Daoy (cell line): ENCODE measurements at regions not wholly inside any gene's neighbourhood (a gene's known extent, or its start where the extent isn't known, plus 50 kb on each side); places are given as distances from the start of the nearest gene placed in this dataset.
A peak's percentile ranks its signal among the peaks of the same experiment; 100 is the strongest.
"Not testable (repeated sequence)": the region's sequence is repeated elsewhere in the genome, so short reads cannot be mapped to it uniquely, and the experiment has no call there.

Experiments used
- DNase-seq: peaks from one replicate; pipeline ENCODE4 v3.0.0-alpha.2; 2015; ENCODE audit warnings: low read depth

DNA sequence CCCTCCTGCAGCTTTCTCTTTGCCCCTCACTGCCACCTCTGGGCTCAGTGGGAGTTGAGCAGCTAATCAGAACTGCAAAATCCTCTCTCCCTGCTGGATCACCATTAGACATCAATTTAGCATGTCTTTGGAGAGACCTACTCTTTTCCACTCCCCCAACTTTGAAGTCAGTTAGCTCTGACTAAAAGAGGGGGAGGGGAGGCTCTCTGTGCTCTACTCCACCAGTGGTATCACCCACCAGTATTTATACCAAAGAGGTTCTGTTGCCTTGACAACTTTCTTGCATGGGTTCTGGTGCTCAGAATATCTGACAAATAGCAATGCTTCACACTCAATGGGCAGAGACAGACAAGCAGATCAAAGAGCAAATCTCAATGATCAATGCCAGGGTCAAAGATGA, 146.2 kb upstream of the ROPN1 start:
- DNase-seq = no peak

DNA sequence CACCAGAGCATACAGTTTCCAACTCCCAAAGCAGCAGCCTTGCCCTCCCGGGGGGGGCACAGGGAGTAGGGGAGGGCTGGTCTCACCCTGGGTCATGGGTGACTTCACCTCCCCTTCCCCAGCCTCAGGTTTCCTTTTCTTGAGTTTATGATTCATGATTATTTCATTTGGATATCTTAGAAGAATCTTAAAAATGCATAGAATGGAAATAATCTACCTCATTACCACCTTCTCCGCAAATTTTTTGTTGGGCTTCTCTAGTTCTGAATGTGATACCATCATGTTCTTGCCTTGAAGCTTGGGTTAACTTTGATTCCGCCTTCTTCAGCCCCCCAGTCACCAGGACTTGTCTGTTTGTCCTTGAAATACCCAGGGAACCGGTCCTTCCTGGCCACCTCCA, 148.8 kb upstream of the ROPN1 start:
- peak; percentile 13 for DNase-seq

DNA sequence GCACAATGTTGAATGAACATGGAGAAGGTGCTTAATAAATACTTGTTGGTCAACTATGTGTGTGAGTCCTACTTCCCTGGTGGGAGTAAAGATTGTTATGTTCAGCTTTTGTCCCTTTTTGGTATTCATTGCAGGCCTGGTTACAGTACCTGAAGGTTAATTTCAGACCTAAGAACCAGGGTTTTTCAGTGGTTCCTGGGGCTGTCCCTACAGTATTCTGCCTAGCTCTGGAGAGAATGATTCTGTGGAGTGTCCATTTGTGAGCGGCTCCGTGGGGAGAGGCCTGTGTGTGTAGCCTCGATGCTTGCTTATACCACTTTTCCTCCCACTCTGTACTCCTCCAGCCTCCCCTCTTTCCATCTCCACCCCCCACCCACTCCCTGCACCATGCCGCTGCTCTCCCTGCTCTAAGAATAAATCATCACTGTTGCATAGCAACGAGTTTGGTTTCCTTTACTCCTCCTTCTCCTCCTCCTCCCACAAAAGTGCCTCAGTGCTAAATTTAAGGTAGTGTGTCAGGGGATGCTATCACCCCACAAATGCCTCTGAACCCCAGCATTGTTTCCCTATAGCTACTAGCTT, 150.6 kb upstream of the ROPN1 start:
- no peak for DNase-seq

DNA sequence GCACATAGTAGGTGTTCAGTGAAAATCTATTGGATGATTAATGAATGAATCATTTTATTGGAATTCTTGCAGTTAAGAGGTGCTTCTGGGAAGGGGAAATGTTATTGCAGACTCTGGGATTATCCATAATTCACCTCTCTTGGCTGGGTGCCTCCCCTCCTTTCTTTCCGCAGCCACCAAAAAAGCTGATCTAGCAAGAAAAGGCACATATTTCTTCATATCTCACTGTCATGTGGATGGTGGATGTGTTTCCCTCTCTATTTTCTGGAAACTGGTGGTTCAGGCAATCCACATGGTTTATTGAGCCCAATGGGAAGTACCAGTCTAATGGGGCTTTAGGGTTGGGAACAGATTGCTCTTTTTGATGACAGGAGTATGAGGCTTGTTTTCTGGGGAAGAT, 151.1 kb upstream of the ROPN1 start:
- DNase-seq = no peak

DNA sequence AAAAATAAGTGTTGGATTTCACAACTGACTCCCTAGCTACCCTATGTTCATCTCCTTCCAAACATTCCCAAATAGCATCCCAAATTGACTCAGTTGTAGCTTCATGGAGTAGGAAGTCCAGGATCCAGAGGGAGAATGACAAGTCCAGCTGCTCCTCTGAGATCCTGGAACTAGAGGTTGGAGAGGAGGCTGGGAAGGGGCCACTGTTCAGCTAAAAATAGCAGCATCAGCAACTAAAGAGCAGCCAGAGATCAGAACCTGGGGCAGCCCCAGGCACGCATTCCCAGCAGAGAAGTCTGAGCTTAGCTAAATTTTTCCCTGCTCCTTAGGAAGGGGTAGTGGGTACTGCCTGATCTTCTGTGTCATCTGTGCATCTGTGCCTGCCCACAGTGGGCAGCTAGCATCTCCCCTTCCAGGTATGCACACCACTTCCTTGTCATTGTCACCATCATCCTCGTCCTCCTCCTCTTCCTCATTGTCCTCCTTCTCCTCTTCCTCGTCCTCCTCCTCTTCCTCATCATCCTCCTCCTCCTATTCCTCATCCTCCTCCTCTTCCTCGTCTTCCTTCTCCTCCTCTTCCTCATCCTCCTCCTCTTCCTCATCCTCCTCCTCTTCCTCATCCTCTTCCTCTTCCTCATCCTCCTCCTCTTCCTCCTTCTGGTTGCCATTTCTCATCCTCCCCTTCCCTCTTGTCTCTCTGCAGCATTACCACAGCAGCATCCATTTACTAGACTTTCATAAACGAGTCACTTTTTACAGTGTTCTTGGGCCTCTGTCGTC, 152.3 kb upstream of the ROPN1 start:
- DNase-seq = no peak

DNA sequence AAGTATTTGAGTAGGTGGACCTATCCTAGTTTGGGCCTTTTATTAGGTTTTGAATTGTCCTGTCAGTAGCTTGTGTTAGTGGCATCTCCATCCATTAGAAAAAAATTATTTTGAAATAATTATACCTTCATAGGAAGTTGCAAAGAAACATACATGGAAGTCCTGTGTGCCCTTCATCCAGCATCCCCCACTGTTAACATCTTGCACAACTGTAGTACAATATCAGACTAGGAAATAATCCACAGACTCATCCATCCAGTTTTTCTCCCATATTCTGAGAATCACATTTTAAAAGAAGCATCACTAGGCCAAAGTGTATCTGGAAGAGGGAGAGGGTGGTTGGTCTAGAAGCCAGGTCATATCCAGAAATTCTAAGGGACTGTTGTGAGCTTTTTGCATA, 155.5 kb upstream of the ROPN1 start:
- DNase-seq = no peak

DNA sequence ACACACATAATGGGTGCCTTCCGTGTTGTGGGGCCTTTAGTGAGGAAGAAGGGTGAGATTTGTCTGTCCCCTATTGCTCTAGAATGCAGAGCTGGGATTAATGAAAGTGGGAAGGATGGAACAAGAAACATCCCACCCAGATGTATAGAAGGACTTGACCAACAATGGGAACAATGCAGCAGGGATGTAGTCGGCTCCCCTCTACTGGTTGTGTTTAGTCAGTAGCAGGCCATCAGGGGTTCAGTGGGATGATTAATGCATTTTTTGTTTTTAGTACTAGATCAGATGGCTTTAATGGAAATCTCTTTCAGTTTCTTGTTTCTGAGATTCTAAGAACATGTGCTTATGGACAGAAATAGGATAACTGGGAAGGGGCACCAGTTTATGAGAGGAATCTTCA, 156.0 kb upstream of the ROPN1 start:
- DNase-seq = no peak

DNA sequence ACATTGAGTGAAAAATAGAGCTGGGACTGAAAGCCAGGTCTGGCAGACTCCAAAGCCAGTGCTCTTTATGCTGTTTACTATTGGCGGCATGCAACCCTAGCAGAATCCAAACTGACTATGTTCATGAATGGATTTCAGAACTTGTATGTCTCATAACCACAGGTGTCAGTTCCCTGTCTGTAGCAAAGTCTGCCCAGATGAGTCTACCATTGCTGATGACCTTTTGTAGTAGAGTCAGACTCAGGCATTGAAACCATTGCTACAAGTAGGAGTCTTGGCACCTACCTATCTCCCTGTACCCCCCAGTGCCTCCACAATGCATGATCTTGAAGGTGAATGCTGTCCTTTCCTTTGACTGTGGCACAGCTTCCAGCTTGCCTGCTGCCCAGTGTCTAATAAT, 157.2 kb upstream of the ROPN1 start:
- no peak for DNase-seq

DNA sequence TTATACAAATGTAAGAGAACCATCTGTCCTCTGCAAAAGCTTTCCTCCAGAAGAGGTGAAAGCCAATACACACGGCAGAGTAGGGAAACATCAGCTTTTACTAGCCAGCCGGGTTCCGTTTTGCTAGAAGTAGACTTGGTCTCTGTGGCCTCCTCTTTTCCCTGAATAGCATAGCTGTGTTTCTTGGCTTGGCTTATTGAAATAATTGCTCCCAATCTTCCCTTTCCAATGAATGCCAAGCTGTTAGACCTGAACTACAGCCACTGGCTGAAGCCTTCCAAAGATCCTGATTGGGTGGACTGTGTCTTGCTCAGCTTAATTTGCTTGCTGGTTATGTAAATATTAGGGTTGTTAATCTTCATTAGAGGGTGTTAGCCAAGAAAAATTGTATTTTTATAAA, 157.8 kb upstream of the ROPN1 start:
- no peak for DNase-seq

DNA sequence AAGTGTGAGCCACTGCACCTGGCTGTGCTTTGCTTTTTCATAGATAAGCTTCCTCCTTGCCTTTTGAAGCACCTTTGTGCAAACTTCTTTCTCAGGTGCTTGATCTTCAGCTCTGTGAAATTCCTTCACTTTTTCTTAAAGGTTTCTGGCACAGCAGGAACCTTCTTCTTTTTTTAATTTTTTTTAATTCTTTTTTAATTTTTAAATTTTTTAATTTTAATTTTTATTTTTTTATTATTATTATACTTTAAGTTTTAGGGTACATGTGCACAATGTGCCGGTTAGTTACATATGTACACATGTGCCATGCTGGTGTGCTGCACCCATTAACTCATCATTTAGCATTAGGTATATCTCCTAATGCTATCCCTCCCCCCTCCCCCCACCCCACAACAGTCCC, 161.0 kb upstream of the ROPN1 start:
- DNase-seq = not testable (repeated sequence)

DNA sequence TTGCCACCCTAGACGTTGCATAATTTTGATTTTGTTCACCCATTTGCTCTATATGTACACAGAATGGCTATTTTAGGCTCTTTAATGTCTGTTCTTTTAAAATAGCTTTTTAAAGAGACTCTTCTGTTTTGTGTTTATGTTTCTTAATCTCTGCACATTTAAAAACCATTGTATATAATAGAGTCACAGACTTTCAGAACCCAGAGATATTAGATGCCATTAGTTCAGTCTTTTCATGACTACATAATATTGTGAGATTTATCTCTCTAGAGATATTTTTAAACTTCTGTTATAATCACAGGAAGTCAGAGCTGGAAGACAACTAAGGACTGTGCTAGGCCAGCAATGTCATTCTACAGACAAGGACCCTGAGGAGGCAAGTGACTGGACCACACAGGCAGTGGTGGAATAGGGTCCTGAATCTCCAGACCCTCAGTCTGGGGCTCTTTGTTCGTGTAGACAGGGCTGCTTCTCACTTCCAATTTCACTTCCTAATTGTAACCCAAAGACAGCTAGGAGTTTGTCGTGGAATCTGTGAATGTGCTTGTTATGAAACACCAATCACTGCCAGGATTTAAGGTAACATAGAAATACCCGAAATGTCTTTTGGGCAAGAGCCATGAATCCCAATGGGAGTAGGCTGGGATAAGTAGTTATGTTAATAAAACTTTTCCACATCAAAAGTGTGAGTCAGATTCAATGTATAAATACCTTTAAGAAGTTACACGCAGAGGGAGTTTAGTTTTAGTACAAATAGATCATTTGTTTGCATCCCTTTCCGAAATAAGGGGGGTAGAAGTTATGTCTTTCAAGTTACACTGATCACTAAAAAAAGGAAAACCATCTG, 165.2 kb upstream of the ROPN1 start:
- DNase-seq = no peak

DNA sequence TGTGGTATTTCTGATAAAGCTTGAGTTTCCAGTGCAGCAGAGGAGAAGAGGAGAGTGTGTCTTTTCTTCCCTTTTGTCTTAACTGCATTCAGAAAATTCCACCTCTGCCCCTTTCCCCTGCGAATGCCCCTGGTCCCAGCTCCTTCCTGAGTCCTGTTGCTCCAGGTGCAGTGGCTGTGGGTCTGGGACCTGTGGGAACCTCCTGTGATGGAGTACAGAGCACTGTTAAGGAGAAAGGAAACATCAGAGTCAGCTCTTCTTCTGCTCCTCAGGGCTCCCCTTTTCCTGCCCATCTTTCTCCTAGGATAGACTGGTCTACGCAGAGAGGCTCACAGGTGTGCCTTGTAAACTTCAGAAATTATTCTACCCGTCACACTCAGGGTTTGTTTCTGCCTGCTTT, 165.8 kb upstream of the ROPN1 start:
- no peak for DNase-seq

DNA sequence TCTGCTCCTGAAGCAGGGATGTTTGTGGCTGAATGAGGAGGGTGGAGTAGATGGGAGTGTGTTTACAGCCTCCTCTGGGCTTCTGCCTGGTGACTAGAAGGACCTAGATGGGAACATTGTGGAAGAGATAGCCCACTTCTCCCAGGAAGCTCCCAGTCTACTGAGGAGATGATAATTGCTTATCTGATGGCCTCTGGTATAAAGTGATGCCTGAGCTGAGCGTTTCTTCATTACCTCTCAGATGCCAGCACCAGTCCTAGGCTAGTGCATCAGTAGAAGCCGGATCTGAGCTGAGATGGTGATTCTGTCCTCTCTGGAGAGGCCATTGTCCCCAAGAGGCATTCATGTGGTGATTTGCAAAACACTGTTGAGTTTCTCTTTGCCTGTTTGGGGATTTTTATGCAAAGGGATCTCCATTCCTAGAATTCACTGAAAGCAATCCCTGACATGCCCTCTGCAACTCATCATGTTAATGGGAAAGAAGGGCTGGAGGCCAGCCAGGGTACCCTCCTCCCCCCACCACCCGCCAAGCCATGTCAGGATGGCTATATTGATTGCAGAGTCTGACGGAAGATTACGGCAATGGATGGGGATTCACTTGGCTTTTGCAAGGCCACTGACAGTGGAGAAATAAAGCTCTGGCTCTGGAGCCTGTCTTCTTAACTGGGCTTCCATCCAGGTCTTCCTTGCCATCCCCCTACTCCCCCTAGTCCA, 166.4 kb upstream of the ROPN1 start:
- no peak for DNase-seq

DNA sequence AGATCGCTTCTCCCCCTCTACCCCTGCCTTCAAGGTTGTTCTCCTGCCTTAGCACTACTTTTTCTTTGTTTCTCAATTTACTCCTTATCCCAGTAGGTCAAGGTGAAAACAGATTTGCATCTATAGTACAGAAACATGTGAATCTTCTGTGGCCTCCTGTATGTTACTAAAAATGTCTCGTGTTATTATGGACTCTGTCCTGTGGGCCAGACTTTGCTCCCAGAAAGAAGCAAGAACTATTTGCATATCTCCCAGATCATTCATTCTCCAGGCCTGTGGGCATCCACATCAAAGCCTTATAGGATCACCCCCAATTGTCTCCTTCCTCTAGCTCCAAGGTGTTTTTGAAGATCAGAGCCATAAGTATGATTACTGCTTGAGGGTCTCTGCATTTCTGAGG, 169.5 kb upstream of the ROPN1 start:
- DNase-seq = no peak

DNA sequence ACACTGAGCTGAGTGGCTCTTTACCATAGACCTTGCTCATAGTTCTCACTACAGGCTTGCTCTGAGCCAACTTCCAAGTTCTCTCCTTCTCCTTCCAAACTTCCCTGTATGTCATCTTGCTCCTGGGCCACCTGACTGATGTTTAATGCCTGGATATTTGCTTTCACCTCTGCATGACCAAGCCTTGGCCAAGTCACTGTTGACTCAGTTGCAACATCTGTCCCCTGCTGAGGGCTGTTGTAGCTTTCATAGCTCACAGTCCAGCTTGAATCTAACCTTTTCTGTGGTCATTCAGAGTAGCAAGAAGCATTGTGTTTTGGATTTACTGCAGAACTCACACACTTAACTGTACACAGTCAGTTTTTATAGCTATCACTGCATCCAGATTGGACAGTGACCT, 171.8 kb upstream of the ROPN1 start:
- DNase-seq = no peak

DNA sequence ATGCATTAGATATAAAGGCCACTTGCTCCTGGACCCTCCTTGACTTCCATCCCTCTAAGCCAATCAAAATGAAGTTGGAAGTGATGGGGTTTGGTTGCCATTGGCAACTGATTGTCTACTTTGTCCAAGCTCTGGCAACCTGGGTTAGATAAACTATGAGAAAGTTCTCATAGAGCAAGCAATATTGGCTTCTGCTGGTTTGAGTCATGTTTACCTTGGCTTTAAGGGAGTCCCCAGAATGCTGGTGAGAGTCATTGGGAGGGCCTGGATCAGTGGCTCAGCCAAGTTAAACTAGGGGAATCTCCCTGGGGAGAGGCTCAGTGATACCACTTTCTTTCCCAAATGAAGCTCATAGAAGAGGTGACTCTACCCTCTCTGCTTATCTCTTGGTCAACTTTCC, 176.3 kb upstream of the ROPN1 start:
- DNase-seq = peak; percentile 53

DNA sequence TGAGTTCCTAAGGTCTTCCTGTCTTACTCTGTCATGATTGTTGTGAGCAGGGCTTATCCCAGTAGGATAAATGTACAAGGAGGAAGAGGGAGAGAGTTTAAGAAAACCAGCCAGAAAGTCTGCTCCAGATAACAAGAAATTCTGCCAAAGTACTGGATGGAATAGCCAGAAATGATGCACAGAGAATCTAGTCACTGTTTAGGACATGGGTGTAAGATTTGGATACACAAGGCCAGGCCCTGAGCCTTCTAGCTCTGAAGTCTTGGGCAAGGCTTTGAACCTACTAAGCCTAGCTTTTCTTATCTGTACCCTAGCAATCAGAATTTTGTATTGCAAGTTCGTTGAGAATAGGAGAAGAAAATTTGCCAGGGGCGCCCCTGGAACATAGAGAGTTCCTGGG, 180.4 kb upstream of the ROPN1 start:
- DNase-seq = no peak

DNA sequence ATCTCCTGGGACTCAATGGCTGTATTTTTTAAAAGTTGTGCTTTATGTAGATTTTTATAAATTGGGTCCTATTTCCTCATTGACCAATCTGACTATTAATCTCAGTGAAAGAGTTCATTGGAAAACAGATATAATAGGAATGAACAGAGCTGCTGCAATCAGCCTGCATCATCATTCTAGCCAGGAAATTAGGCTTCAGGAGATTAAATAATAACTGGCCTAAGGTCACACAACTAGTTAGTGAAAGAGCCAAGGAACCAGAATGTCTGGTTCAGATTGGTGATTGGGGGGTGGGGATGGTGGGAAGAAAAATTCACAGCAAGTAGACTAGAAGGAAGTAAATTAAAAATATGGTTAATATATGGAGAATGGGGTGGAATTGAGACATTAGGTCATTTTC, 180.9 kb upstream of the ROPN1 start:
- DNase-seq = no peak

DNA sequence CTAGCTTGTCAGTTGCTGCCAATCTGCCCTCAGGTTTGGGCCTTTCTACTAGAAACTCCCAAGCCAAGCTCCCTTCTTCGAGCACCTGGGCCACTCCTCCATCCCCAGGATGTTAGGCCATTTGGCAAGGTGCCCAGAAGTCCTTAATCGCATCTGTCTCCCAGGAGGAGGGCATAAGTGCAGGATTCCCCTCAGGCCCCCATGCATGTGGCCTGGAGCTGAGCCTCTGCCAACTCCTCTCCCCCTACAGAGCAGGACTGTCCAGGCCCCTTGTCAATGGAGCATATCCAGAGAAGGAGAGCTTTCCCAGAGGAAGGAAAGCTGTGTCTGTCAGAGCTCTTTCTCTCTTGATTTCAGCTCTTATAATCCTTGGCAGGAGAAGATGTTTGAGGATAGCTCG, 182.6 kb upstream of the ROPN1 start:
- peak; percentile 45 for DNase-seq

DNA sequence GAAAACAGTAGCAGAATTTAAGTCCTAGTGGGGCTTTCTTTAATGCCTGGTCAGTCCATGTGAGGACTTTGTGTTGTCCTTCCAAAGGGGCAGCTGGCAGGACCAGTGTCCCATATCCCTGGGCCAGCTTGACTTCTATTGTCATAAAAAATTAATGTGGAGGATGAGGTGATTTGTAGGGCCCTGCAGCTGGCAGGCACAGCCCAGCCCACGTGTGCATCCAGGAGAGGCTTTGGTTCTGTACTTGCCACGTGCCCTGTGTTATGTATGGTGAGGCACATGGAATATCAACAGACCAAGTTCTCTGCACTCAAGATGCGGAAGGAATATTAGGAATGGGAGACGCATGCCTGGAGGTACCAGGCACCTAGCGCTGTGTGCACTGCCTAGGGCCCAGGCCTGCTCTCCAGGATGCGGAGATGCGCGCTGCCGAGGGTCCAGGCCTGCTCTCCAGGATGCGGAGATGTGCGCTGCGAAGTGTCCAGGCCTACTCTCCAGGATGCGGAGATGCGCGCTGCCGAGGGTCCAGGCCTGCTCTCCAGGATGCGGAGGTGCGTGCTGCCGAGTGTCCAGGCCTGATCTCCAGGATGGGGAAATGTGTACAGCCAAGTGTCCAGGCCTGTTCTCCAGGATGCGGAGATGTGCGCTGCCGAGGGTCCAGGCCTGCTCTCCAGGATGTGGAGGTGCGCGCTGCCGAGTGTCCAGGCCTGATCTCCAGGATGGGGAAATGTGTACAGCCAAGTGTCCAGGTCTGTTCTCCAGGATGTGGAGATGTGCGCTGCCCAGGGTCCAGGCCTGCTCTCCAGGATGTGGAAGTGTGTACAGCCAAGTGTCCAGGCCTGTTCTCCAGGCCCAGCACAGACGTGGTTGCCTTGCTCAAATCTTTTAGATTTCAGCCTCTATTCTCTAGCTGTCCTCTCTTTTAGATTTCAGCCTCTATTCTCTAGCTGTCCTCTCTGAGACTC, 183.3 kb upstream of the ROPN1 start:
- no peak for DNase-seq

DNA sequence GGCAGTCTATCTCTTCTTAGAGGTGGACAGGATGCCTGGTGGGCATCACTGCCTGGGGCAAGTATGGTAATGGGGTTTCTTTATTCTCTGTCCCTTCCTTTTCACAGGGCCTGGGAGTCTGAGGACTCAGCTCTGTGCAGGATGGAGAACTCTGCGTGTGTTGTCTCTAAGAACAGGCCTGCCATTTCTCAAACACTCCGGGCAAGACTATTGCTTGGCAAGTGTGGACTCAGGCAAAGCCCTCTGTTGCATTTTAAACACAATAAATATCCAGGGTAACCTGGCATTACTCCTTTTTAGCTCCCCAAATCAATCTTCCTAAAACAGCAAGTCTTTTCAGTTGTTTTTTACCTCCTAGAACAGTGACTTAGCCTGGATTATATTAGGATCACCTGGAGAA, 185.1 kb upstream of the ROPN1 start:
- DNase-seq = no peak
